GM12878 (cell line): ENCODE measurements at regions not wholly inside any gene's neighbourhood (a gene's known extent, or its start where the extent isn't known, plus 50 kb on each side); places are given as distances from the start of the nearest gene placed in this dataset.
A peak's percentile ranks its signal among the peaks of the same experiment; 100 is the strongest.

Experiments
- BMI1 ChIP-seq: fragments of 450-650 bp; IDR thresholded peaks from 2 replicates; pipeline ENCODE4 v1.6.1; 2016; ENCODE audit warnings: mild to moderate bottlenecking, moderate library complexity, borderline replicate concordance
- BRCA1 ChIP-seq: IDR thresholded peaks from 2 replicates; pipeline ENCODE4 v1.6.1; 2011; ENCODE audit warnings: low read depth, low read length, improper control_type of control experiment
- NBN ChIP-seq: fragments of 450-650 bp; IDR thresholded peaks from 2 replicates; pipeline ENCODE4 v1.6.1; 2016
- POLR2A ChIP-seq: IDR thresholded peaks from 2 replicates; pipeline ENCODE4 v1.6.1; 2011; ENCODE audit warnings: low read depth, mild to moderate bottlenecking, low read length
- RAD21 ChIP-seq: IDR thresholded peaks from 2 replicates; pipeline ENCODE4 v1.6.1; 2011; ENCODE audit warnings: mild to moderate bottlenecking, low read depth, low read length, moderate library complexity; ENCODE audit not compliant: insufficient read depth
- RAD51 ChIP-seq: fragments of 450-650 bp; IDR thresholded peaks from 2 replicates; pipeline ENCODE4 v1.6.1; 2016; ENCODE audit warnings: moderate library complexity, mild to moderate bottlenecking, inconsistent platforms
- SMC3 ChIP-seq: IDR thresholded peaks from 2 replicates; pipeline ENCODE4 v1.6.1; 2011; ENCODE audit warnings: low read length, improper control_type of control experiment, borderline replicate concordance
- ZNF207 ChIP-seq: fragments of 450-650 bp; IDR thresholded peaks from 2 replicates; pipeline ENCODE4 v1.6.1; 2014; ENCODE audit warnings: antibody characterized with exemption, mild to moderate bottlenecking, borderline replicate concordance
- ZNF24 ChIP-seq: fragments of 450-650 bp; IDR thresholded peaks from 2 replicates; pipeline ENCODE4 v1.6.1; 2017; ENCODE audit warnings: antibody characterized with exemption, mild to moderate bottlenecking
- TF ChIP-seq, protein P1 (sequence below), 3 experiments: IDR thresholded peaks in 2 of 3; conservative IDR thresholded peaks in 1 of 3; 2 replicates each; pipeline ENCODE4 v1.5.1; 2011; ENCODE audit warnings: low read depth in 3 of 3, low read length in 3 of 3, mild to moderate bottlenecking in 3 of 3, control low read depth in 2 of 3, moderate library complexity in 2 of 3, inconsistent platforms in 1 of 3, mixed read lengths in 1 of 3; ENCODE audit not compliant: control insufficient read depth in 2 of 3, insufficient read depth in 1 of 3; ENCODE audit errors: extremely low read depth in 1 of 3
- TF ChIP-seq, protein P2 (sequence below): IDR thresholded peaks from 2 replicates; pipeline ENCODE4 v1.6.1; 2012; ENCODE audit warnings: mild to moderate bottlenecking, low read depth, low read length

DNA sequence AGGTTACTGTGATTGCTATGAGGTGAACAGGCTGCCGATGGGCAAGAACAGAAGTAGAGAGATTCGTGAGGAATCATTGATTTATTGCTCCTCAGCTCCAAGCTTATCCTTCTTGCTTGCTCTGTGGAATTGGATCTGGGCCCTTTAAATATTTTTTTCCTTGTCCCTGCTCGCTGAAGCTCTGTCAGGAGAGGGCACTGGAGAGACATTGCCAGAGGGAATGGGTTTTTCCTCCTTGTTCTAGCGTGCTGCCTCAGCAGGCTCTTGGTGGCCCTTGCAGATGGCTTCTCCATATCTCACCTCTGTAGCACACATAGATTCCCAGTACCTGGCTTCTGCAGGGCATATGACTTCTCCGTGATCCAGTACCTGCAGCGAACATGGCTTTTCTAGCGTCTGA is 67.4 kb downstream of the CNGA2 start:
- TF ChIP-seq SMC3: no peak
- TF ChIP-seq ZNF24: no peak
- TF ChIP-seq, protein P1, sequence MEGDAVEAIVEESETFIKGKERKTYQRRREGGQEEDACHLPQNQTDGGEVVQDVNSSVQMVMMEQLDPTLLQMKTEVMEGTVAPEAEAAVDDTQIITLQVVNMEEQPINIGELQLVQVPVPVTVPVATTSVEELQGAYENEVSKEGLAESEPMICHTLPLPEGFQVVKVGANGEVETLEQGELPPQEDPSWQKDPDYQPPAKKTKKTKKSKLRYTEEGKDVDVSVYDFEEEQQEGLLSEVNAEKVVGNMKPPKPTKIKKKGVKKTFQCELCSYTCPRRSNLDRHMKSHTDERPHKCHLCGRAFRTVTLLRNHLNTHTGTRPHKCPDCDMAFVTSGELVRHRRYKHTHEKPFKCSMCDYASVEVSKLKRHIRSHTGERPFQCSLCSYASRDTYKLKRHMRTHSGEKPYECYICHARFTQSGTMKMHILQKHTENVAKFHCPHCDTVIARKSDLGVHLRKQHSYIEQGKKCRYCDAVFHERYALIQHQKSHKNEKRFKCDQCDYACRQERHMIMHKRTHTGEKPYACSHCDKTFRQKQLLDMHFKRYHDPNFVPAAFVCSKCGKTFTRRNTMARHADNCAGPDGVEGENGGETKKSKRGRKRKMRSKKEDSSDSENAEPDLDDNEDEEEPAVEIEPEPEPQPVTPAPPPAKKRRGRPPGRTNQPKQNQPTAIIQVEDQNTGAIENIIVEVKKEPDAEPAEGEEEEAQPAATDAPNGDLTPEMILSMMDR (IDR thresholded peaks at IDR 0.05 in 2 of 3, conservative IDR thresholded peaks at IDR 0.05 in 1 of 3; ENCODE audit: control insufficient read depth in 2 of 3, extremely low read depth in 1 of 3, insufficient read depth in 1 of 3, low read depth in 3 of 3, low read length in 3 of 3): 0 out of 6 replicates have a peak, but pooled peaks of 1 of the 3 experiments have one; percentile 1
- no peak for TF ChIP-seq POLR2A
- no peak for TF ChIP-seq ZNF207
- no peak for TF ChIP-seq RAD21
- no peak for TF ChIP-seq BMI1
- no peak for TF ChIP-seq BRCA1
- TF ChIP-seq, protein P2, sequence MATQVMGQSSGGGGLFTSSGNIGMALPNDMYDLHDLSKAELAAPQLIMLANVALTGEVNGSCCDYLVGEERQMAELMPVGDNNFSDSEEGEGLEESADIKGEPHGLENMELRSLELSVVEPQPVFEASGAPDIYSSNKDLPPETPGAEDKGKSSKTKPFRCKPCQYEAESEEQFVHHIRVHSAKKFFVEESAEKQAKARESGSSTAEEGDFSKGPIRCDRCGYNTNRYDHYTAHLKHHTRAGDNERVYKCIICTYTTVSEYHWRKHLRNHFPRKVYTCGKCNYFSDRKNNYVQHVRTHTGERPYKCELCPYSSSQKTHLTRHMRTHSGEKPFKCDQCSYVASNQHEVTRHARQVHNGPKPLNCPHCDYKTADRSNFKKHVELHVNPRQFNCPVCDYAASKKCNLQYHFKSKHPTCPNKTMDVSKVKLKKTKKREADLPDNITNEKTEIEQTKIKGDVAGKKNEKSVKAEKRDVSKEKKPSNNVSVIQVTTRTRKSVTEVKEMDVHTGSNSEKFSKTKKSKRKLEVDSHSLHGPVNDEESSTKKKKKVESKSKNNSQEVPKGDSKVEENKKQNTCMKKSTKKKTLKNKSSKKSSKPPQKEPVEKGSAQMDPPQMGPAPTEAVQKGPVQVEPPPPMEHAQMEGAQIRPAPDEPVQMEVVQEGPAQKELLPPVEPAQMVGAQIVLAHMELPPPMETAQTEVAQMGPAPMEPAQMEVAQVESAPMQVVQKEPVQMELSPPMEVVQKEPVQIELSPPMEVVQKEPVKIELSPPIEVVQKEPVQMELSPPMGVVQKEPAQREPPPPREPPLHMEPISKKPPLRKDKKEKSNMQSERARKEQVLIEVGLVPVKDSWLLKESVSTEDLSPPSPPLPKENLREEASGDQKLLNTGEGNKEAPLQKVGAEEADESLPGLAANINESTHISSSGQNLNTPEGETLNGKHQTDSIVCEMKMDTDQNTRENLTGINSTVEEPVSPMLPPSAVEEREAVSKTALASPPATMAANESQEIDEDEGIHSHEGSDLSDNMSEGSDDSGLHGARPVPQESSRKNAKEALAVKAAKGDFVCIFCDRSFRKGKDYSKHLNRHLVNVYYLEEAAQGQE: no peak
- no peak for TF ChIP-seq RAD51
- TF ChIP-seq NBN: no peak
